Central memory CD8-positive, alpha-beta T cell (primary cell): ENCODE measurements at regions not wholly inside any gene's neighbourhood (a gene's known extent, or its start where the extent isn't known, plus 50 kb on each side); places are given as distances from the start of the nearest gene placed in this dataset.

Experiments
- ATAC-seq: fragments of 150-1000 bp; cut with Tn5 transposase; replicated peaks from 2 replicates; pipeline ENCODE4 v1.10.0; 2022; ENCODE audit warnings: mild to moderate bottlenecking, moderate FRiP score, moderate number of reproducible peaks; ENCODE audit not compliant: poor library complexity, severe bottlenecking; ENCODE audit errors: extremely low read depth
- DNase-seq, 2 donors: peaks; one replicate each; pipeline ENCODE4 v3.0.0; 2021; ENCODE audit warnings: low spot score in 2 of 2
- H3K27ac Mint-ChIP-seq: one replicate; pipeline ENCODE4 v1.8.0; 2022; ENCODE audit warnings: low read depth, mild to moderate bottlenecking, moderate library complexity, mixed read lengths
- H3K27me3 Mint-ChIP-seq: one replicate; pipeline ENCODE4 v1.8.0; 2022; ENCODE audit warnings: mixed read lengths
- H3K36me3 Mint-ChIP-seq: one replicate; pipeline ENCODE4 v1.8.0; 2022; ENCODE audit warnings: mild to moderate bottlenecking, moderate library complexity, mixed read lengths; ENCODE audit not compliant: insufficient read depth
- H3K4me1 Mint-ChIP-seq: one replicate; pipeline ENCODE4 v1.8.0; 2022; ENCODE audit warnings: mixed read lengths
- H3K4me3 Mint-ChIP-seq: one replicate; pipeline ENCODE4 v1.8.0; 2022; ENCODE audit warnings: mild to moderate bottlenecking, moderate library complexity, mixed read lengths
- H3K9me3 Mint-ChIP-seq: one replicate; pipeline ENCODE4 v1.8.0; 2022; ENCODE audit warnings: mixed read lengths

DNA sequence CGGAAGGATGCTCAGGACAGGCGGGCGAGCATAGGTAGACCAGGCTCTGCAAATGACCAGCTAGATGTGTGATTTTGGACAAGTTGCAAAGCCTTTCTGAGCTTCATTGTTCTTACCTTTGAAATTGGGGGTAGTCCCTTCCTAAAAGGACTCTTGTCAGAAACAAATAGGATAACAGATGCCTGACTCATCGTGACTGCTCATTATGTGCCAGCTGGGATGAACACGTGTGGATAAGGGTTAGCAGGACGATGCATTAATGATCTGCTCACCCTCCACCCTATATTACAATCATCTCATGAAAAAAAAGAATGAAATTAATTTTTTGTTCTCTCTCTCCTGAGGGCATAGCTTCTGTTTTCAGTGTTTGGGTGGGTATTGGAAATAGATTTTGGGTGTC lies 223.4 kb downstream of the NR2F2 start:
- no peaks in the 10 kb centered on the region for H3K4me1 Mint-ChIP-seq
- H3K36me3 Mint-ChIP-seq = no peaks in the 10 kb centered on the region
- H3K27me3 Mint-ChIP-seq = no peaks in the 10 kb centered on the region
- H3K27ac Mint-ChIP-seq = no peak overlapping the region
- DNase-seq (no peak), ATAC-seq (no peak)
- H3K4me3 Mint-ChIP-seq = no peak overlapping the region
- no peaks in the 10 kb centered on the region for H3K9me3 Mint-ChIP-seq

GRCh38 chr15:96554541-96554940 lies 224.0 kb downstream of the NR2F2 start:
- ATAC-seq (no peak), DNase-seq (no peak)
- Mint-ChIP-seq H3K27me3 (no peaks in the 10 kb centered on the region), H3K36me3 (no peaks in the 10 kb centered on the region), H3K4me1 (no peaks in the 10 kb centered on the region), H3K9me3 (no peaks in the 10 kb centered on the region), H3K4me3 (no peak overlapping the region), H3K27ac (no peak overlapping the region)

- Mint-ChIP-seq H3K27ac (no peak overlapping the region), H3K36me3 (no peaks in the 10 kb centered on the region), H3K4me1 (no peaks in the 10 kb centered on the region), H3K4me3 (no peak overlapping the region), H3K9me3 (peaks cover 7% of the 10 kb centered on the region), H3K27me3 (peaks cover 9% of the 10 kb centered on the region)
- ATAC-seq (no peak), DNase-seq (no peak)
These were observed 228.6 kb downstream of the NR2F2 start for GRCh38 chr15:96559087-96559486.

DNA sequence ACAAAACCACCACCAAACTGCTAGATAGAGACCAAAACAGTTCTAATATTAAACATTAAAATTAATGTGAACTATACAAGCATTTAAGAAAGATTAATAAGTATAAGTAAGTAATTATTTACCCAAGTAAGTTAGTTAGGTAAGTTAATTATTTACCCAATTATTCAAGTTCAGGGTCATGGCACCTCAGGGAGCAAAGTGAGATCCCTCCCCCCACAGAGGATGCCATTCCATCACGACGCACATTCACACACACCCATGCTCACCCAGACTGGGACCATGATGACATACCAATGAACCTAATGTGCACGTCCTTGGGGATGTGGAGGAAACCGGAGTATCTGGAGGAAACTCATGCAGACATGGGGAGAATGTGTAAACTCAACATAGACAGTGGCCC lies 229.1 kb downstream of the NR2F2 start:
- Mint-ChIP-seq H3K27ac (no peak overlapping the region), H3K4me1 (no peaks in the 10 kb centered on the region), H3K9me3 (peaks cover 7% of the 10 kb centered on the region), H3K4me3 (no peak overlapping the region), H3K36me3 (no peaks in the 10 kb centered on the region), H3K27me3 (peaks cover 9% of the 10 kb centered on the region)
- ATAC-seq (no peak), DNase-seq (no peak)

- H3K27ac Mint-ChIP-seq = no peak overlapping the region
- peaks cover 9% of the 10 kb centered on the region for H3K27me3 Mint-ChIP-seq
These were observed 229.9 kb downstream of the NR2F2 start for GRCh38 chr15:96560246-96560895.

DNA sequence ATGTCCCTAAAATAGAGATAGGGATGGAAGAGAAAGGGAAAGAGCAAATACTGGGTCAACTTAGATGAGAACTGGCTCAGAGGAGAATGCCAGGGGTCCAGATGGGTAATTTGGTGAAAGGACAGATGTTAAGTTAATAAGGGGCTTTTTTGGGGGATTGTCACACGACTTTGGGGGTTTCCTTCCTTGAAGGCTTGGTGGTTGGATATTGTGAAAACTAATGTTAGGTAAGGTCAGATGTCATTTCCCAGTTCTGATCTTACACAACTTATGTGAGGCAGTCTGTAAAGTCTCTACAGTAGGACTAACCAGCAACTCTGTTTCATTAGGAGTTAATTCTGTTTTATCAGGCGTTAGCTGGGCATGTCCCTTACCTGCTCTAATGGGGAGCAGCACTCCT lies 231.1 kb downstream of the NR2F2 start:
- ATAC-seq = no peak

More at GRCh38 chr15:96560246-96560895, 229.9 kb downstream of the NR2F2 start:
- no peak overlapping the region for H3K4me3 Mint-ChIP-seq
- H3K4me1 Mint-ChIP-seq = no peaks in the 10 kb centered on the region
- no peak for DNase-seq
- no peaks in the 10 kb centered on the region for H3K36me3 Mint-ChIP-seq
- H3K9me3 Mint-ChIP-seq = peaks cover 7% of the 10 kb centered on the region
- no peak for ATAC-seq

DNA sequence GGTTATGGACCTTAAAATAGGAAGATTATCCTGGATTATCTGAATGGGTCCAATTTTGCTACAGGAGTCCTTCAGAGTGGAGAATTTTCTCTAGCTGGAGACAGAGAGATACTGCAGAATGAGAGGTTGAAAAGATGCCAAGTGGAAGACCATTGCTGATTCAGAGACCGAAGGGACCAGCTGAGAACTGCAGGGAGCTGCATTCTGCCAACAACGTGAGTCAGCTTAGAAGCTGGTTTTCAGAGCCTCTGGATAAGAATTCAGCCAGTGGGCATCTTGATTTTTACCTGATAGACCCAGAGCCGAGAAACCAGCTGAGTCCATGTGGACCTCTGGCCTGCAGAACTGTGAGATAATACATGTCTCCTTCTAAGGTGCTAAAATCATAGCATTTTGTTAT lies 234.0 kb downstream of the NR2F2 start:
- ATAC-seq (no peak), DNase-seq (no peak)
- no peak overlapping the region for H3K27ac Mint-ChIP-seq
- peaks cover 14% of the 10 kb centered on the region for H3K9me3 Mint-ChIP-seq
- no peak overlapping the region for H3K4me3 Mint-ChIP-seq
- no peaks in the 10 kb centered on the region for H3K36me3 Mint-ChIP-seq
- H3K4me1 Mint-ChIP-seq = no peaks in the 10 kb centered on the region
- peaks cover 9% of the 10 kb centered on the region for H3K27me3 Mint-ChIP-seq

More for the DNA sequence above, 231.1 kb downstream of the NR2F2 start:
- H3K36me3 Mint-ChIP-seq = no peaks in the 10 kb centered on the region
- H3K4me3 Mint-ChIP-seq = no peak overlapping the region
- no peaks in the 10 kb centered on the region for H3K4me1 Mint-ChIP-seq
- H3K27me3 Mint-ChIP-seq = peaks cover 9% of the 10 kb centered on the region
- H3K27ac Mint-ChIP-seq = no peak overlapping the region
- no peak for DNase-seq
- H3K9me3 Mint-ChIP-seq = peaks cover 10% of the 10 kb centered on the region

DNA sequence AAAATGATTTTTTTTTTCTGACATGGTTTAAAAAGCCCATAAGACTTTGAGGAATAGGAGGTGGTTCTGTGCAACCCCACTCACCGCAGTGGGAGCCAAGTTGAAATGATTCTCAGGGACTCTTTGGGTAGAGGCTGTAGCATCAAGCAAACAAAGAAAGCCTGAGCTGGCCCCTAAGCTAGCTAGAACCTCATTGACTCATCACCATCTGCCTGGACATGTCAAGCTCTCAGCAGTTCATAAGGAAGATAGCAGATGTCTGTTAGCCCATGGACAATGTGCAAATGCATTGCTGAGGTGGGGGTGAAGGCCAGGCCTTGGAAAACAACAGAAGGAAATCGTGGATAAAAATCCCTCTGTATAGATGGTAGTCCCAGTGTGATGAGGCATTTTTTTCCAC lies 234.8 kb downstream of the NR2F2 start:
- DNase-seq = no peak
- H3K9me3 Mint-ChIP-seq = peaks cover 13% of the 10 kb centered on the region
- ATAC-seq = no peak
- H3K4me3 Mint-ChIP-seq = no peak overlapping the region
- no peaks in the 10 kb centered on the region for H3K4me1 Mint-ChIP-seq
- peaks cover 9% of the 10 kb centered on the region for H3K27me3 Mint-ChIP-seq
- H3K36me3 Mint-ChIP-seq = no peaks in the 10 kb centered on the region
- no peak overlapping the region for H3K27ac Mint-ChIP-seq

GRCh38 chr15:96574782-96575181 lies 244.3 kb downstream of the NR2F2 start:
- ATAC-seq (no peak), DNase-seq (no peak)
- Mint-ChIP-seq H3K27ac (no peak overlapping the region), H3K4me3 (no peak overlapping the region), H3K36me3 (peaks cover 2% of the 10 kb centered on the region), H3K9me3 (peaks cover 6% of the 10 kb centered on the region), H3K27me3 (no peaks in the 10 kb centered on the region), H3K4me1 (no peaks in the 10 kb centered on the region)

GRCh38 chr15:96576596-96576995 lies 246.1 kb downstream of the NR2F2 start:
- Mint-ChIP-seq H3K27me3 (no peaks in the 10 kb centered on the region), H3K27ac (no peak overlapping the region), H3K36me3 (peaks cover 2% of the 10 kb centered on the region), H3K9me3 (peaks cover 6% of the 10 kb centered on the region), H3K4me1 (no peaks in the 10 kb centered on the region), H3K4me3 (no peak overlapping the region)
- DNase-seq (no peak), ATAC-seq (no peak)

- H3K4me1 Mint-ChIP-seq = no peaks in the 10 kb centered on the region
- H3K27ac Mint-ChIP-seq = no peak overlapping the region
- H3K4me3 Mint-ChIP-seq = no peak overlapping the region
- H3K36me3 Mint-ChIP-seq = peaks cover 2% of the 10 kb centered on the region
- DNase-seq = no peak
- peaks cover 6% of the 10 kb centered on the region for H3K9me3 Mint-ChIP-seq
- ATAC-seq = no peak
- H3K27me3 Mint-ChIP-seq = peaks cover 2% of the 10 kb centered on the region
These were observed 247.9 kb downstream of the NR2F2 start for GRCh38 chr15:96578393-96578792.

DNA sequence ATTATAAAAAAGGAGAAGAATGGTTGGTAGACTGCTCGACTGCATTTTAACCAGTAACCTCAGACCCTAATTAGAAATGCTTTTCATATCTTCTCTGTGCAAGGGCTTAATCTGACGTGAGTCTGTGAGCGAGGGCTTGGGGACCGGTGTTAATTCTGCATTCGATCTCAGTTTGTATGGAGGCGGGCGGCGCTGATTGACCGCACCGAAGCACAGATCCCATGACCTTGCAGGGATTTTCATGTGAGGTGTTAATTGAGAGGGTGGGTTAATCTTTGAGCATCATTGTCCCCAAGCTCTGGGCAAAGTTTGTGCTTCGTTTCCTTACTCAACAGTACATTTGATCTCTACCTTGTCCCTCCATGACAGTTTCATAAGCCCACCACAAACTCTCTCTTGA lies 250.9 kb downstream of the NR2F2 start:
- Mint-ChIP-seq H3K27ac (no peak overlapping the region), H3K4me1 (no peaks in the 10 kb centered on the region), H3K4me3 (no peak overlapping the region), H3K36me3 (no peaks in the 10 kb centered on the region), H3K27me3 (peaks cover 8% of the 10 kb centered on the region), H3K9me3 (no peaks in the 10 kb centered on the region)
- DNase-seq = no peak
- ATAC-seq = no peak

DNA sequence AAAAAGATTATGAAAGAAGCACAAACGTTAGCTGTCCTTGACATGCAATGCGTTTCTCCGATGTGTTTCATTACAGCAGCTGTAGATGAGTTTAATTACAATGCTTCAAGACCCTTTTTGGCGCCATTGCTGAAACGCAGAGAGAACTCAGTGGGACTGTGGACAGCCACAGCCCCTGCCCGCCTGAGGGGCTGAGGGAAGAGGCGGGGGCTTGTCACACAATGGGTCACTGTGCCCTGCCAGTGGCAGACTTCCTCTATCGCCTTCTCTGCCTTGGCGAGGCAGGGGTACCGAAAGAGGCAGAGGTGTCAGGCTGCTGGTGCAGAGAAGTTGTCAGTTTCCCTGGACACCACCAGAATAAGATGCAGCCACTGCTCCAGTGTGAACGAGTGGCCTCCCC lies 252.0 kb downstream of the NR2F2 start:
- Mint-ChIP-seq H3K36me3 (no peaks in the 10 kb centered on the region), H3K9me3 (no peaks in the 10 kb centered on the region), H3K4me3 (no peak overlapping the region), H3K27ac (no peak overlapping the region), H3K4me1 (no peaks in the 10 kb centered on the region), H3K27me3 (peaks cover 8% of the 10 kb centered on the region)
- DNase-seq (no peak), ATAC-seq (no peak)
